Mucosa of rectum (tissue), 2 donors: ENCODE measurements at regions not wholly inside any gene's neighbourhood (a gene's known extent, or its start where the extent isn't known, plus 50 kb on each side); places are given as distances from the start of the nearest gene placed in this dataset.

Experiments
- H3K27ac ChIP-seq, 2 donors: one replicate each; pipeline ENCODE4 v1.7.0; 2013; ENCODE audit warnings: inconsistent platforms in 2 of 2, low read depth in 2 of 2, low read length in 2 of 2
- H3K27me3 ChIP-seq, 2 donors: one replicate each; pipeline ENCODE4 v1.7.0; 2013; ENCODE audit warnings: low read length in 2 of 2; ENCODE audit not compliant: control insufficient read depth in 2 of 2, insufficient read depth in 2 of 2
- H3K36me3 ChIP-seq, 2 donors: one replicate each; pipeline ENCODE4 v1.7.0; 2013; ENCODE audit warnings: low read length in 2 of 2; ENCODE audit not compliant: control insufficient read depth in 2 of 2, insufficient read depth in 2 of 2
- H3K4me1 ChIP-seq, 2 donors: one replicate each; pipeline ENCODE4 v1.7.0; 2013; ENCODE audit warnings: low read length in 2 of 2, mild to moderate bottlenecking in 1 of 2; ENCODE audit not compliant: control insufficient read depth in 2 of 2, insufficient read depth in 2 of 2
- H3K4me3 ChIP-seq, 2 donors: one replicate each; pipeline ENCODE4 v1.7.0; 2013; ENCODE audit warnings: low read length in 2 of 2
- H3K9ac ChIP-seq, 2 donors: one replicate each; pipeline ENCODE4 v1.7.0; 2013; ENCODE audit warnings: low read length in 2 of 2, low read depth in 1 of 2, mild to moderate bottlenecking in 1 of 2
- H3K9me3 ChIP-seq, 2 donors: one replicate each; pipeline ENCODE4 v1.7.0; 2013; ENCODE audit warnings: low read length in 2 of 2; ENCODE audit not compliant: control insufficient read depth in 2 of 2
- donor health status: healthy.
- donor health status: Normal muscosa, but diverticular disease.

- H3K9me3 ChIP-seq: no peaks in the 10 kb centered on the region
- no peaks in the 10 kb centered on the region for H3K27me3 ChIP-seq
- no peak overlapping the region for H3K4me3 ChIP-seq
- no peaks in the 10 kb centered on the region for H3K36me3 ChIP-seq
- no peak overlapping the region for H3K9ac ChIP-seq
- no peak overlapping the region for H3K27ac ChIP-seq
- H3K4me1 ChIP-seq: no peaks in the 10 kb centered on the region
These were observed 477.8 kb downstream of the HACE1 start for GRCh38 chr6:104381907-104382306.

GRCh38 chr6:104365451-104366234 is 494.1 kb downstream of the HACE1 start:
- H3K4me1 ChIP-seq: no peaks in the 10 kb centered on the region
- no peaks in the 10 kb centered on the region for H3K36me3 ChIP-seq
- no peak overlapping the region for H3K4me3 ChIP-seq
- no peaks in the 10 kb centered on the region for H3K27me3 ChIP-seq
- H3K27ac ChIP-seq: no peak overlapping the region
- no peak overlapping the region for H3K9ac ChIP-seq
- no peaks in the 10 kb centered on the region for H3K9me3 ChIP-seq

GRCh38 chr6:104357928-104358327 is 501.8 kb downstream of the HACE1 start:
- no peak overlapping the region for H3K9ac ChIP-seq
- H3K4me1 ChIP-seq: no peaks in the 10 kb centered on the region
- H3K4me3 ChIP-seq: no peak overlapping the region
- no peak overlapping the region for H3K27ac ChIP-seq
- no peaks in the 10 kb centered on the region for H3K9me3 ChIP-seq
- H3K27me3 ChIP-seq: no peaks in the 10 kb centered on the region
- no peaks in the 10 kb centered on the region for H3K36me3 ChIP-seq

- H3K9ac ChIP-seq: no peak overlapping the region
- no peaks in the 10 kb centered on the region for H3K27me3 ChIP-seq
- no peak overlapping the region for H3K27ac ChIP-seq
- no peaks in the 10 kb centered on the region for H3K4me1 ChIP-seq
- no peaks in the 10 kb centered on the region for H3K36me3 ChIP-seq
- H3K9me3 ChIP-seq: no peaks in the 10 kb centered on the region
- H3K4me3 ChIP-seq: no peak overlapping the region
These were observed 503.5 kb downstream of the HACE1 start for GRCh38 chr6:104356197-104356596.

GRCh38 chr6:104349191-104349590 is 510.5 kb downstream of the HACE1 start:
- Histone ChIP-seq H3K27me3 (no peaks in the 10 kb centered on the region), H3K27ac (no peak overlapping the region), H3K9me3 (peaks cover 2 to 3% of the 10 kb centered on the region in 2 donors), H3K9ac (no peak overlapping the region), H3K4me1 (no peaks in the 10 kb centered on the region), H3K4me3 (no peak overlapping the region), H3K36me3 (no peaks in the 10 kb centered on the region)

GRCh38 chr6:104344223-104344622 is 515.5 kb downstream of the HACE1 start:
- no peaks in the 10 kb centered on the region for H3K36me3 ChIP-seq
- H3K27ac ChIP-seq: no peak overlapping the region
- no peaks in the 10 kb centered on the region for H3K4me1 ChIP-seq
- no peaks in the 10 kb centered on the region for H3K27me3 ChIP-seq
- H3K4me3 ChIP-seq: no peak overlapping the region
- H3K9ac ChIP-seq: no peak overlapping the region
- peaks cover 3% of the 10 kb centered on the region in 2 donors for H3K9me3 ChIP-seq

GRCh38 chr6:104332364-104332763 is 527.4 kb downstream of the HACE1 start:
- no peaks in the 10 kb centered on the region for H3K9me3 ChIP-seq
- H3K4me3 ChIP-seq: no peak overlapping the region
- no peak overlapping the region for H3K27ac ChIP-seq
- no peak overlapping the region for H3K9ac ChIP-seq
- H3K4me1 ChIP-seq: no peaks in the 10 kb centered on the region
- no peaks in the 10 kb centered on the region for H3K36me3 ChIP-seq
- H3K27me3 ChIP-seq: no peaks in the 10 kb centered on the region

- Histone ChIP-seq H3K4me1 (no peaks in the 10 kb centered on the region), H3K27ac (no peak overlapping the region), H3K27me3 (no peaks in the 10 kb centered on the region), H3K4me3 (no peak overlapping the region), H3K9me3 (no peaks in the 10 kb centered on the region), H3K36me3 (no peaks in the 10 kb centered on the region), H3K9ac (no peak overlapping the region)
These were observed 533.3 kb downstream of the HACE1 start for GRCh38 chr6:104326173-104327001.

- Histone ChIP-seq H3K4me1 (no peaks in the 10 kb centered on the region), H3K36me3 (no peaks in the 10 kb centered on the region), H3K9me3 (no peaks in the 10 kb centered on the region), H3K4me3 (no peak overlapping the region), H3K9ac (no peak overlapping the region), H3K27me3 (no peaks in the 10 kb centered on the region), H3K27ac (no peak overlapping the region)
These were observed 534.2 kb downstream of the HACE1 start for GRCh38 chr6:104325341-104326172.

- Histone ChIP-seq H3K27ac (no peak overlapping the region), H3K4me3 (no peak overlapping the region), H3K9ac (no peak overlapping the region), H3K9me3 (no peaks in the 10 kb centered on the region), H3K36me3 (no peaks in the 10 kb centered on the region), H3K27me3 (no peaks in the 10 kb centered on the region), H3K4me1 (no peaks in the 10 kb centered on the region)
These were observed 535.4 kb downstream of the HACE1 start for GRCh38 chr6:104324301-104324700.
